GM21786 (cell line): ENCODE measurements at regions not wholly inside any gene's neighbourhood (a gene's known extent, or its start where the extent isn't known, plus 50 kb on each side); places are given as distances from the start of the nearest gene placed in this dataset.
"Not testable (repeated sequence)": the region's sequence is repeated elsewhere in the genome, so short reads cannot be mapped to it uniquely, and the experiment has no call there.

ENCODE experiments used
- ATAC-seq: cut with Tn5 transposase; IDR thresholded peaks from one replicate; pipeline ENCODE4 v1.9.1; 2021; ENCODE audit not compliant: unreplicated experiment

- no peak for ATAC-seq
These were observed 58.4 kb upstream of the PPP1R12A start for GRCh38 chr12:79993106-79993862.

GRCh38 chr12:79991586-79991985 lies 56.7 kb upstream of the PPP1R12A start:
- ATAC-seq = no peak

- ATAC-seq = not testable (repeated sequence)
These were observed 55.8 kb upstream of the PPP1R12A start for GRCh38 chr12:79990509-79991338.

- no peak for ATAC-seq
These were observed 53.5 kb upstream of the PPP1R12A start for GRCh38 chr12:79988368-79988767.

- no peak for ATAC-seq
These were observed 52.8 kb upstream of the PPP1R12A start for GRCh38 chr12:79987731-79988130.
